GM12874 (cell line): ENCODE measurements at regions not wholly inside any gene's neighbourhood (a gene's known extent, or its start where the extent isn't known, plus 50 kb on each side); places are given as distances from the start of the nearest gene placed in this dataset.

ENCODE experiments used
- CTCF ChIP-seq: IDR thresholded peaks from 2 replicates; pipeline ENCODE4 v1.5.1; 2011; ENCODE audit warnings: low read depth, mild to moderate bottlenecking, control low read depth, low read length, moderate library complexity; ENCODE audit not compliant: insufficient read depth

DNA sequence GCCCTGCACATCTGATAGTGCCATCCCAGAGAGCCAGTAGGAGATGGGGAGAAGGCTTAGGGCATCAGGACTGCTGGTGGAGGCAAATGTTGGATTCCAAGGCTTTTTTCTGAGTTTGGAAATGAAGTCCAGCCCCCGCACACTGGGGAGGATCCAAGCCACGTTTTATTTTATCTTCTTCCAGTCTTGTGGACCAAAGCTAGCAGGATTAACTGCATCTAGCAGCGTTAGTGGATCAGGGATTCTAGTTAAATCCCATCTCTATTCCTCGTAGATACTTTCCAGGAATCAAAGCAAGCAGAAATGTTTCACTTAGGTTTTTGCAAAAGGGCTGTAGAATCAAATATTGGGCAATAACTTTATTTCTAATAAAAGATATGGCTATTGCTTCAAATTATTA lies 114.7 kb upstream of the OR13F1 start:
- no peak for TF ChIP-seq CTCF

DNA sequence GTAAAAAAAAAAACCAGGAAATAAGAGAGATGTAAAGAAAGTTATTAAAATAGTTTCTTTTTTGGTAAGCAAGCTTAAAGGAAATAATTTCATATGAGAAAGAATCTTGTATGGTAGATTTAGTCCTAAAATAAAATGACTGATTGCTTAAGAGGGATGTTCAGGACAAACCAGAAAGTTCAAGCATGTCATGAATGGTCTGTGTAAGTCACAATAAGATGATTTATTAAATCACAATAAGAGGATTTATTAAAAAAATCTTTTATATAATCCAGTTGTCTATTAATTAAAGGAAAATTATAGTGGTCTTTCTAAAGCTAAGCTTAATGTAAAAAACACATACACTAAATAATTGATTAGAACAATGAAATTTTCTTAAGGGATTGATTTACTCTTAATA lies 91.8 kb upstream of the OR13F1 start:
- no peak for TF ChIP-seq CTCF

DNA sequence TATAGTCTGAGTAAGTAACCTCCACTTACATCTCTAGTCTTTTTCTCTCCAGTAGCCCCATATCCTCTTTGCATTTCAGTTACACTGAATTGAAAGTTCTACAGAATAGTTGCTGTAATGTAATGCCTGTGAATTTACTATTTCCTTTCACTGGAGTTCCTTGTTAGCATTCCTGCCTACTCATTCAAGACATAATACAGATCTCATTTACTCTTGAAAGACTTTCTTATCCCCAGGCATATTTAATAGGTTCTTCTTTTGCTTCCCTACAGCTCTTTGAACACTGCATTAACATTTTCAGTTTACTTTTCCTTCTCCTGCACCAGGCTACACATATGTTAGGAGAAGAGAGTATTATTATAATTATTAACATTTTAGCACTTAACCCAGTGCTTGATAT lies 87.6 kb upstream of the OR13F1 start:
- no peak for TF ChIP-seq CTCF

DNA sequence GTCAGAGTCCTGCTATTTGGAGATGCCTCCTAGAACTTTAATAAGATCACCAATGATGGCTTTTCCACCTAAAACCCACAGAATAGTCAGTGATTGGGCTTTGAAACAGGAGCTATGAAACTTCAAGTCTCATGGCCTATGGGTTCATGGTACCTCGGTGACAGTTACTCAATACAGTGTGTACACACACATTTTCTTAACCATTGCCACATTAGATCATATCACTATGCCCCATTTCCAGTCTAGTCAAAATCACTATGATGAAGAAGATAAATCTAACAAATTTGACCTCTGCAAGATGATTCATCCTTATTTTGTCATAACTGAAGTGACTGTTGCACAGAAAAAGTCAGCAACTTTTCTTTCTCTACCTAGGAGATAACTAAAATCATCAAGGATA lies 86.8 kb upstream of the OR13F1 start:
- TF ChIP-seq CTCF, result no peak

DNA sequence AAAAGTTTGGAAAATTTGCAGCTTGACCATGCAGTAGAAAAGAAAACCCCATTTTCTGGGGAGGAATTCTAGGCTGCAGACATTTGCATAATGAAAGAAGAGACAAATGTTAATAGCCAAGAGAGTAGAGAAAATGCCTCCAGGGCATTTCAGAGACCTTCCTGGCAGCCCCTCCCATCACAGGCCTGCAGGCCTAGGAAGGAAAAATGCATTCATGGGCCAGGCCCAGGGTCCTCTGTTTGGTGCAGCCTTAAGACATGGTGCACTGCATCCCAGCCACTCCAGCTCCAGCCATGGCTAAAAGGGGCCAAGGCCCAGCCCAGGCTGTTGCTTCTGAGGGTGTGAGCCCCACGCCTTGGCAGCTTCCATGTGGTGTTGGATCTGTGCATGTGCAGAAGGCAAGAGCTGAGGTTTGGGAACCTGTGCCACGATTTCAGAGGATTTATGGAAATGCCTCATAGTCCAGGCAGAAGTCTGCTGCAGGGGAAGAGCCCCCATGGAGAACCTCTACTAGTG lies 75.0 kb upstream of the OR13F1 start:
- no peak for TF ChIP-seq CTCF

GRCh38 chr9:104435059-104435458 lies 69.0 kb upstream of the OR13F1 start:
- no peak for TF ChIP-seq CTCF

- TF ChIP-seq CTCF, result no peak
Measured at GRCh38 chr9:104448036-104448435, 56.0 kb upstream of the OR13F1 start.
